ENCODE measurements at regions not wholly inside any gene's neighbourhood (a gene's known extent, or its start where the extent isn't known, plus 50 kb on each side); places are given as distances from the start of the nearest gene placed in this dataset.
A peak's percentile ranks its signal among the peaks of the same experiment; 100 is the strongest.

DNA sequence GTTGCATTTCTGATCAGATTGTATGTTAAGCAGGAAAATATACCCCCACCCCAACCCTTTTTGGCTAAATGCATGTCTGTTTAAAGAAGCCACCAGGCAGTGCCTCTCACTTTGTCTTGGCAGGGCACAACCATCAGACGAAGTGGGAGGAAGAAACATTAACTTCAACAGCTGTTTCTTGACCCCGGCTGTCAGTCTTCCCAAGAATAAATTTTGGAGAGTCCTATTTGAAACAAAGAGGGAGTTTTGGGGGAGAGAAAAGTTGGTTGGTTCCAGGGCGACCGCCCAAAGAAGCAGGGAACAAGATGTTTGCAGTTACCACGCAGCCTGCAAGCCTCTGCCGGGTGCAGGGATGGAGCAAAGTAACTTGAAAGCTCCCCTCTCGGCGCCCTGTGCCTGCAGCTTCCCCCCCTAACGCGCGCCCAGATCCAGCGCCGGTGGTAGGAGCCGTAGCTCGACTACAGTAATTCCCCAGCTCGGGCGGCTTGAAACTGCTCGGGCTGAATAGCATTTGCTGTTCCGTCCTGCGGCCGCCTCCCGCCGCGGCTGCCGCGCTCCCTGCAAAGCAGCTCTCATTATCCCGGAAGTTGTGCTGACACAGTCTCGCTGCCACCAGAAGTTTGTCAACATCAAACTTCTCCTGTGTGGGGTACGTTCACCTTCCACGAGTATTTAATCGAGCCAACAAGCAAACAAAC lies 100.7 kb upstream of the SSBP2 start (continued):
- no peak for TF ChIP-seq ZBTB8A (CRISPR knock-in tag; IDR thresholded peaks at IDR 0.05; ENCODE audit: borderline replicate concordance, low read depth)
- TF ChIP-seq SRSF4 (IDR thresholded peaks at IDR 0.05; ENCODE audit: low read depth, low read length, poor library complexity, severe bottlenecking): no peak
- TF ChIP-seq, protein P1, sequence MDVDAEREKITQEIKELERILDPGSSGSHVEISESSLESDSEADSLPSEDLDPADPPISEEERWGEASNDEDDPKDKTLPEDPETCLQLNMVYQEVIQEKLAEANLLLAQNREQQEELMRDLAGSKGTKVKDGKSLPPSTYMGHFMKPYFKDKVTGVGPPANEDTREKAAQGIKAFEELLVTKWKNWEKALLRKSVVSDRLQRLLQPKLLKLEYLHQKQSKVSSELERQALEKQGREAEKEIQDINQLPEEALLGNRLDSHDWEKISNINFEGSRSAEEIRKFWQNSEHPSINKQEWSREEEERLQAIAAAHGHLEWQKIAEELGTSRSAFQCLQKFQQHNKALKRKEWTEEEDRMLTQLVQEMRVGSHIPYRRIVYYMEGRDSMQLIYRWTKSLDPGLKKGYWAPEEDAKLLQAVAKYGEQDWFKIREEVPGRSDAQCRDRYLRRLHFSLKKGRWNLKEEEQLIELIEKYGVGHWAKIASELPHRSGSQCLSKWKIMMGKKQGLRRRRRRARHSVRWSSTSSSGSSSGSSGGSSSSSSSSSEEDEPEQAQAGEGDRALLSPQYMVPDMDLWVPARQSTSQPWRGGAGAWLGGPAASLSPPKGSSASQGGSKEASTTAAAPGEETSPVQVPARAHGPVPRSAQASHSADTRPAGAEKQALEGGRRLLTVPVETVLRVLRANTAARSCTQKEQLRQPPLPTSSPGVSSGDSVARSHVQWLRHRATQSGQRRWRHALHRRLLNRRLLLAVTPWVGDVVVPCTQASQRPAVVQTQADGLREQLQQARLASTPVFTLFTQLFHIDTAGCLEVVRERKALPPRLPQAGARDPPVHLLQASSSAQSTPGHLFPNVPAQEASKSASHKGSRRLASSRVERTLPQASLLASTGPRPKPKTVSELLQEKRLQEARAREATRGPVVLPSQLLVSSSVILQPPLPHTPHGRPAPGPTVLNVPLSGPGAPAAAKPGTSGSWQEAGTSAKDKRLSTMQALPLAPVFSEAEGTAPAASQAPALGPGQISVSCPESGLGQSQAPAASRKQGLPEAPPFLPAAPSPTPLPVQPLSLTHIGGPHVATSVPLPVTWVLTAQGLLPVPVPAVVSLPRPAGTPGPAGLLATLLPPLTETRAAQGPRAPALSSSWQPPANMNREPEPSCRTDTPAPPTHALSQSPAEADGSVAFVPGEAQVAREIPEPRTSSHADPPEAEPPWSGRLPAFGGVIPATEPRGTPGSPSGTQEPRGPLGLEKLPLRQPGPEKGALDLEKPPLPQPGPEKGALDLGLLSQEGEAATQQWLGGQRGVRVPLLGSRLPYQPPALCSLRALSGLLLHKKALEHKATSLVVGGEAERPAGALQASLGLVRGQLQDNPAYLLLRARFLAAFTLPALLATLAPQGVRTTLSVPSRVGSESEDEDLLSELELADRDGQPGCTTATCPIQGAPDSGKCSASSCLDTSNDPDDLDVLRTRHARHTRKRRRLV (CRISPR knock-in tag; IDR thresholded peaks at IDR 0.05): no peak
- TF ChIP-seq ASH2L (IDR thresholded peaks at IDR 0.05; ENCODE audit: insufficient read length, low read depth, low read length): peak; percentile 24
- TF ChIP-seq GATAD2A (CRISPR knock-in tag; IDR thresholded peaks at IDR 0.05): peak; percentile 31; the same call in 1 of the 2 replicates
- TF ChIP-seq BCL6 (CRISPR knock-in tag; IDR thresholded peaks at IDR 0.05): peak; percentile 46; the same call in 1 of the 2 replicates
- TF ChIP-seq, protein P2, sequence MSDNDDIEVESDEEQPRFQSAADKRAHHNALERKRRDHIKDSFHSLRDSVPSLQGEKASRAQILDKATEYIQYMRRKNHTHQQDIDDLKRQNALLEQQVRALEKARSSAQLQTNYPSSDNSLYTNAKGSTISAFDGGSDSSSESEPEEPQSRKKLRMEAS (IDR thresholded peaks at IDR 0.05): 0 out of 2 replicates have a peak, but pooled peaks have one; percentile 37
- peak; percentile 58; the same call in 1 of the 2 replicates for TF ChIP-seq CBX5 (CRISPR knock-in tag; IDR thresholded peaks at IDR 0.05; ENCODE audit: borderline replicate concordance)

Data from HepG2 (cell line).